Panc1 (cell line): ENCODE measurements at regions not wholly inside any gene's neighbourhood (a gene's known extent, or its start where the extent isn't known, plus 50 kb on each side); places are given as distances from the start of the nearest gene placed in this dataset.

ENCODE experiments used
- CTCF ChIP-seq: fragments of 450-650 bp; IDR thresholded peaks from 2 replicates; pipeline ENCODE4 v1.5.1; 2017; ENCODE audit warnings: mild to moderate bottlenecking
- POLR2AphosphoS5 ChIP-seq: IDR thresholded peaks from 2 replicates; pipeline ENCODE4 v1.6.1; 2012; ENCODE audit warnings: mild to moderate bottlenecking, low read depth, low read length, moderate library complexity
- SIN3A ChIP-seq: IDR thresholded peaks from 2 replicates; pipeline ENCODE4 v1.6.1; 2012; ENCODE audit warnings: low read depth, mild to moderate bottlenecking, low read length, moderate library complexity, borderline replicate concordance; ENCODE audit not compliant: insufficient read depth
- TCF7L2 ChIP-seq: IDR thresholded peaks from 2 replicates; pipeline ENCODE4 v1.6.1; 2011; ENCODE audit warnings: mild to moderate bottlenecking, low read depth, low read length, inconsistent platforms
- TF ChIP-seq, protein P1 (sequence below), 2 experiments: IDR thresholded peaks; 2 replicates each; pipeline ENCODE4 v1.6.1; 2011 to 2012; ENCODE audit warnings: low read depth in 2 of 2, control low read depth in 1 of 2, low read length in 1 of 2, mild to moderate bottlenecking in 1 of 2, moderate library complexity in 1 of 2; ENCODE audit not compliant: insufficient read depth in 1 of 2

DNA sequence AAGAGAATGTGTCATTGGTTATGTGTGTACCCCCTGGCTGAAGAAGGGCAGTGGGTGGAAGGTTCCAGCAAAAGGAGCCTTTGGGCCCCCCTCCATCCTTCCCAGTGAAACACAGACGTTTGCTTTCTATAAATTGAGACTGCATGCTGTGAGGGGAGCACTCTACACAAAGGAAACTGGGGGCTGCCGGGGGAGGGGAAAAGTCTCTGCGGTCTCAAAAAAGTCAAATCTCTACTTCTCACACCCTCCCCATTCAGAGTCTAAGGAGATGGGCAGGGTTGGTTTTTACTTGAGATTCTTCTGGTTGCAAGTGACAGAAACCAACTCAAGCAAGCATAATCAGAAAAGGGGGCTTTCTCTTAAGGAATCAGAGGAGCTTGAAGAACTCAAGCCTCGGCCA is 50.1 kb upstream of the TLE3 start:
- TF ChIP-seq CTCF: no peak
- TF ChIP-seq POLR2AphosphoS5: no peak
- TF ChIP-seq SIN3A: no peak
- TF ChIP-seq, protein P1, sequence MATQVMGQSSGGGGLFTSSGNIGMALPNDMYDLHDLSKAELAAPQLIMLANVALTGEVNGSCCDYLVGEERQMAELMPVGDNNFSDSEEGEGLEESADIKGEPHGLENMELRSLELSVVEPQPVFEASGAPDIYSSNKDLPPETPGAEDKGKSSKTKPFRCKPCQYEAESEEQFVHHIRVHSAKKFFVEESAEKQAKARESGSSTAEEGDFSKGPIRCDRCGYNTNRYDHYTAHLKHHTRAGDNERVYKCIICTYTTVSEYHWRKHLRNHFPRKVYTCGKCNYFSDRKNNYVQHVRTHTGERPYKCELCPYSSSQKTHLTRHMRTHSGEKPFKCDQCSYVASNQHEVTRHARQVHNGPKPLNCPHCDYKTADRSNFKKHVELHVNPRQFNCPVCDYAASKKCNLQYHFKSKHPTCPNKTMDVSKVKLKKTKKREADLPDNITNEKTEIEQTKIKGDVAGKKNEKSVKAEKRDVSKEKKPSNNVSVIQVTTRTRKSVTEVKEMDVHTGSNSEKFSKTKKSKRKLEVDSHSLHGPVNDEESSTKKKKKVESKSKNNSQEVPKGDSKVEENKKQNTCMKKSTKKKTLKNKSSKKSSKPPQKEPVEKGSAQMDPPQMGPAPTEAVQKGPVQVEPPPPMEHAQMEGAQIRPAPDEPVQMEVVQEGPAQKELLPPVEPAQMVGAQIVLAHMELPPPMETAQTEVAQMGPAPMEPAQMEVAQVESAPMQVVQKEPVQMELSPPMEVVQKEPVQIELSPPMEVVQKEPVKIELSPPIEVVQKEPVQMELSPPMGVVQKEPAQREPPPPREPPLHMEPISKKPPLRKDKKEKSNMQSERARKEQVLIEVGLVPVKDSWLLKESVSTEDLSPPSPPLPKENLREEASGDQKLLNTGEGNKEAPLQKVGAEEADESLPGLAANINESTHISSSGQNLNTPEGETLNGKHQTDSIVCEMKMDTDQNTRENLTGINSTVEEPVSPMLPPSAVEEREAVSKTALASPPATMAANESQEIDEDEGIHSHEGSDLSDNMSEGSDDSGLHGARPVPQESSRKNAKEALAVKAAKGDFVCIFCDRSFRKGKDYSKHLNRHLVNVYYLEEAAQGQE (IDR thresholded peaks at IDR 0.05; ENCODE audit: insufficient read depth in 1 of 2, low read depth in 2 of 2, low read length in 1 of 2): no peak
- TF ChIP-seq TCF7L2: no peak
